GM23248 (cell line): ENCODE measurements at regions not wholly inside any gene's neighbourhood (a gene's known extent, or its start where the extent isn't known, plus 50 kb on each side); places are given as distances from the start of the nearest gene placed in this dataset.

ENCODE experiments used
- EZH2 ChIP-seq: fragments of 200-600 bp; sonication (generic); IDR thresholded peaks from 2 replicates; pipeline ENCODE4 v1.6.1; 2018; ENCODE audit warnings: antibody characterized with exemption, mild to moderate bottlenecking; ENCODE audit not compliant: insufficient read depth, poor library complexity, severe bottlenecking
- EZH2phosphoT487 ChIP-seq: fragments of 200-600 bp; sonication (generic); IDR thresholded peaks from 2 replicates; pipeline ENCODE4 v1.6.1; 2018; ENCODE audit warnings: antibody characterized with exemption, moderate library complexity, mild to moderate bottlenecking, low read depth; ENCODE audit not compliant: insufficient read depth

DNA sequence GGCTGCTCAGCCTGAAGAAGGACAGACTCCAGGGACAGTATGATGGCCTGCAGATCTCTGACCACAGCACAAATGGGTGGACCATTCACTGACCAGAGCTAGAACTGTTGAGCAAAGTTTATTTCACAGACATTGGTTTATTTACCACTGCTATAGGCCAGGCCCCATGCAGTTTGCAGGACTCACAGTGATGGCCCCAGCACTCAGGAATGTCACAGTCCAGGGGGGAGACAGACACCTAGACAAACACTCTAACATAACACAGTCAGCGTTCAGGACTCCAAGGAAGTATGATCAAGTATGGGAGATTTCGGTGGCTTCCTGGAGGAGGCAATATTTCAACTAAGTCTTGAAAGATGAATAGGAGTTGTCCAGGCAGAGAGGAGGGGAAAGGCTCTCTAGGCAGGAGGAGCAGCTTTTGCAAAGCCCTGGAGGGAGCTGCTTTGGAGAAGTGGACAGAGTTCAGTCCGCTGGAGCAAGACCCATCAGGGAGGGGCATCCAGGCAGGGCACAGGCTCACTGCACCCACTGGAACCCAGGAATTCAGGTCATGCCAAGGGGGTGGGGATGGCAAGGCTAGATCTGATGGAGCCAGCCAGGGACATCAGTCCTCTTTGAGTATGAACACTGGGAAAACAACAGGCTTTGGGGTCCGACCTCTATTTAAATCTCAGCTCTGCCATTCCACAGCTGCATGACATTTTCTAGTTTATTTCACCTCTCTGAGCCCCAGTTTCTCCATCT is 454.3 kb downstream of the MATN1 start:
- no peak for TF ChIP-seq EZH2phosphoT487
- no peak for TF ChIP-seq EZH2
